Tibial nerve (tissue), 4 donors: ENCODE measurements at regions not wholly inside any gene's neighbourhood (a gene's known extent, or its start where the extent isn't known, plus 50 kb on each side); places are given as distances from the start of the nearest gene placed in this dataset.

Experiments used
- DNase-seq, 2 donors: peaks; one replicate each; pipeline ENCODE4 v3.0.0-alpha.2; 2019; ENCODE audit warnings: low spot score in 2 of 2
- H3K27ac ChIP-seq, 4 donors: fragments of 200-600 bp; sonication (generic) in 3 of 4; one replicate each; pipeline ENCODE4 v1.5.1; 2017 to 2019; ENCODE audit warnings: mild to moderate bottlenecking in 1 of 4
- H3K27me3 ChIP-seq, 2 donors: fragments of 200-600 bp; sonication (generic) in 1 of 2; one replicate each; pipeline versions ENCODE4 v1.5.1 to v1.6.0; 2017 to 2019
- H3K36me3 ChIP-seq, 3 donors: fragments of 200-600 bp; sonication (generic); one replicate each; pipeline ENCODE4 v1.5.1; 2018 to 2019
- H3K4me1 ChIP-seq, 4 donors: fragments of 200-600 bp; sonication (generic) in 3 of 4; one replicate each; pipeline ENCODE4 v1.5.1; 2017 to 2019
- H3K4me3 ChIP-seq, 4 donors: fragments of 200-600 bp; sonication (generic) in 3 of 4; one replicate each; pipeline ENCODE4 v1.5.1; 2017 to 2019; ENCODE audit warnings: mild to moderate bottlenecking in 1 of 4, moderate library complexity in 1 of 4
- H3K9me3 ChIP-seq, 4 donors: fragments of 200-600 bp; sonication (generic) in 3 of 4; one replicate each; pipeline ENCODE4 v1.5.1; 2017 to 2019
- EP300 ChIP-seq, 2 donors: sonication (generic); formaldehyde crosslinking; IDR thresholded peaks; one replicate each; pipeline ENCODE4 v1.6.1; 2017; ENCODE audit warnings: antibody characterized with exemption in 2 of 2, mild to moderate bottlenecking in 1 of 2
- POLR2A ChIP-seq, 2 donors: fragments of 450-650 bp; IDR thresholded peaks; one replicate each; pipeline ENCODE4 v1.6.1; 2017; ENCODE audit warnings: antibody characterized with exemption in 2 of 2, mild to moderate bottlenecking in 2 of 2, moderate library complexity in 2 of 2
- WGBS, 2 donors: methylation state at CpG; one replicate each; pipeline ENCODE4 v1.1.5; 2018; 5-methylcytosine and 5-hydroxymethylcytosine counted together
- TF ChIP-seq, protein P1 (sequence below), 5 experiments: fragments of 200-600 bp in 3 of 5; fragments of 450-650 bp in 2 of 5; sonication (generic) in 3 of 5; IDR thresholded peaks; one replicate each; pipeline ENCODE4 v1.5.1; 2016 to 2019; ENCODE audit warnings: antibody characterized with exemption in 5 of 5, mild to moderate bottlenecking in 3 of 5, moderate library complexity in 2 of 5

- Histone ChIP-seq H3K4me1 (peaks cover 0 to 4% (median 0%) of the 10 kb centered on the region in 4 donors), H3K27me3 (no peaks in the 10 kb centered on the region), H3K9me3 (no peaks in the 10 kb centered on the region), H3K4me3 (no peak overlapping the region), H3K36me3 (no peaks in the 10 kb centered on the region), H3K27ac (no peak overlapping the region)
- TF ChIP-seq EP300 (IDR thresholded peaks at IDR 0.05): no peak
- TF ChIP-seq, protein P1, sequence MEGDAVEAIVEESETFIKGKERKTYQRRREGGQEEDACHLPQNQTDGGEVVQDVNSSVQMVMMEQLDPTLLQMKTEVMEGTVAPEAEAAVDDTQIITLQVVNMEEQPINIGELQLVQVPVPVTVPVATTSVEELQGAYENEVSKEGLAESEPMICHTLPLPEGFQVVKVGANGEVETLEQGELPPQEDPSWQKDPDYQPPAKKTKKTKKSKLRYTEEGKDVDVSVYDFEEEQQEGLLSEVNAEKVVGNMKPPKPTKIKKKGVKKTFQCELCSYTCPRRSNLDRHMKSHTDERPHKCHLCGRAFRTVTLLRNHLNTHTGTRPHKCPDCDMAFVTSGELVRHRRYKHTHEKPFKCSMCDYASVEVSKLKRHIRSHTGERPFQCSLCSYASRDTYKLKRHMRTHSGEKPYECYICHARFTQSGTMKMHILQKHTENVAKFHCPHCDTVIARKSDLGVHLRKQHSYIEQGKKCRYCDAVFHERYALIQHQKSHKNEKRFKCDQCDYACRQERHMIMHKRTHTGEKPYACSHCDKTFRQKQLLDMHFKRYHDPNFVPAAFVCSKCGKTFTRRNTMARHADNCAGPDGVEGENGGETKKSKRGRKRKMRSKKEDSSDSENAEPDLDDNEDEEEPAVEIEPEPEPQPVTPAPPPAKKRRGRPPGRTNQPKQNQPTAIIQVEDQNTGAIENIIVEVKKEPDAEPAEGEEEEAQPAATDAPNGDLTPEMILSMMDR (IDR thresholded peaks at IDR 0.05): no peak
- TF ChIP-seq POLR2A (IDR thresholded peaks at IDR 0.05): no peak
- 60 to 67% methylated on average over 2 of the region's 2 CpGs for WGBS, 2 donors
- no peak for DNase-seq
These were observed 409.3 kb upstream of the KCNH7 start for GRCh38 chr2:163247847-163248220.

GRCh38 chr2:163247156-163247846 lies 408.7 kb upstream of the KCNH7 start:
- H3K4me1 ChIP-seq: peaks cover 0 to 4% (median 0%) of the 10 kb centered on the region in 4 donors
- no peak overlapping the region for H3K4me3 ChIP-seq
- TF ChIP-seq, protein P1 (IDR thresholded peaks at IDR 0.05): no peak
- TF ChIP-seq EP300 (IDR thresholded peaks at IDR 0.05) (no peak), POLR2A (IDR thresholded peaks at IDR 0.05) (no peak)
- H3K9me3 ChIP-seq: no peaks in the 10 kb centered on the region
- H3K27ac ChIP-seq: no peak overlapping the region
- no peaks in the 10 kb centered on the region for H3K36me3 ChIP-seq
- WGBS, 2 donors: 68% methylated on average over 6 of the region's 6 CpGs
- no peaks in the 10 kb centered on the region for H3K27me3 ChIP-seq
- DNase-seq: no peak

DNA sequence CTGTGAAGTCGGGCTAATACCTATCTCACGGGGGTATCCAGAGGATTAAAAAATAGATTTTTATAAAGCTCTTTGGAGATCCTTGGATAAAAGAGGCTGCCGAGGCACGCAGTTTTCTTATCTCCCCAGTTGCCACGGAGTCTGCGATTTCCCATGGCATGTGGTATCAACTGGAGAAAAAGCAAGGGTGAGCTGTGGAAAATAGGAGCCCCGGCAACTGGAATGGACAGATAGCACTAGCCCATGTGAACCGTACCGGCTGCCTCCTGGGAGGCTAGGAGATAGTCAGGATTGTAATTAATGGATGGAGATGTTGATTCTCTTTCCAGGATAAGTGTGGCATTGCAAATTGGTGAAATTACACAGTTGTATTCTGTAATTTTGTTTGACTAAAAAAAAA lies 407.6 kb upstream of the KCNH7 start:
- H3K36me3 ChIP-seq: no peaks in the 10 kb centered on the region
- 87 to 88% methylated on average over 9 of the region's 9 CpGs for WGBS, 2 donors
- DNase-seq: no peak
- H3K4me1 ChIP-seq: peaks cover 0 to 4% (median 0%) of the 10 kb centered on the region in 4 donors
- TF ChIP-seq, protein P1 (IDR thresholded peaks at IDR 0.05): no peak
- no peak for TF ChIP-seq EP300 (IDR thresholded peaks at IDR 0.05)
- no peak for TF ChIP-seq POLR2A (IDR thresholded peaks at IDR 0.05)
- no peak overlapping the region for H3K4me3 ChIP-seq
- H3K27me3 ChIP-seq: no peaks in the 10 kb centered on the region
- no peaks in the 10 kb centered on the region for H3K9me3 ChIP-seq
- H3K27ac ChIP-seq: no peak overlapping the region

DNA sequence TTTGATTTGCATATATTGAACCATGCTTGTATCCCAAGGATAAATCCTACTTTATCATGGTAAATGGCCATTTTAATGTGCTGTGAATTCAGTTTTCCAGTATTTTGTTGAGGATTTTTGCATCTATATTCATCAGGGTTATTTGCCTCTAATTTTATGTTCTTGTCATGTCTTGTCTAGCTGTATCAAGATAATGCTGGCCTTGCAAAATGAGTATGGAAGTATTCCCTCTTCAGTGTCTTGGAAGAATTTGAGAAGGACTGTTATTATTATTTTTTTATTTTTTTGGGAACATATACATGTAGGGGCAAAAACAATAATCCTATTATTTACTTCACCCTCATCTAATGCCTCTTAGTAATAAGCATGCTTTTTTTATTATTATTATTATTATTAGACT lies 398.0 kb upstream of the KCNH7 start:
- TF ChIP-seq EP300 (IDR thresholded peaks at IDR 0.05): no peak
- TF ChIP-seq, protein P1 (IDR thresholded peaks at IDR 0.05): no peak
- no peak for TF ChIP-seq POLR2A (IDR thresholded peaks at IDR 0.05)
- no peak for DNase-seq

DNA sequence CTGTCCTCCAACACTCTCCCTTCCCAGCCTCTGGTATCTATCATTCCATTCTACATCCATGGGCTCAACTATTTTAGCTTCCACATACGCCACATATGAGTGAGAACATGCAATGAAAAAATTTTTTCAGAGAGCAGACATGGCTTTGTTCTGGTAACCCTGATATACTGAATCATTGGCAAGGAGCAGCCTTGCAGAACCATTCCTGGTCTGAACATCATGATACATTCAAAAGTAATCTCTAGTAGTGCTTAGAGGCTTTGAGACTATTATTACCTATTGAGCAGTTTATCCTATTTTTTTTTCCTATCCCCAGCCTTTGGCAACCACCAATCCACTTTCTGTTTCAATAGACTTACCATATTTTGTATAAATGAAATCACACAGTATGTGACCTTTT lies 393.1 kb upstream of the KCNH7 start:
- no peak for DNase-seq
- Histone ChIP-seq H3K27ac (no peak overlapping the region), H3K4me1 (no peaks in the 10 kb centered on the region), H3K9me3 (no peaks in the 10 kb centered on the region), H3K36me3 (no peaks in the 10 kb centered on the region), H3K4me3 (no peak overlapping the region), H3K27me3 (no peaks in the 10 kb centered on the region)
- 86 to 98% methylated on average over 1 of the region's 1 CpG for WGBS, 2 donors
- TF ChIP-seq EP300 (IDR thresholded peaks at IDR 0.05): no peak
- TF ChIP-seq, protein P1 (IDR thresholded peaks at IDR 0.05): no peak
- no peak for TF ChIP-seq POLR2A (IDR thresholded peaks at IDR 0.05)

More for the DNA sequence above, 398.0 kb upstream of the KCNH7 start:
- H3K27ac ChIP-seq: no peak overlapping the region
- no peaks in the 10 kb centered on the region for H3K36me3 ChIP-seq
- peaks cover 0 to 20% (median 9%) of the 10 kb centered on the region in 4 donors for H3K9me3 ChIP-seq
- H3K27me3 ChIP-seq: no peaks in the 10 kb centered on the region
- H3K4me3 ChIP-seq: no peak overlapping the region
- no peaks in the 10 kb centered on the region for H3K4me1 ChIP-seq
